IPS-20b (cell line): ENCODE measurements at regions not wholly inside any gene's neighbourhood (a gene's known extent, or its start where the extent isn't known, plus 50 kb on each side); places are given as distances from the start of the nearest gene placed in this dataset.
"Not testable (repeated sequence)": the region's sequence is repeated elsewhere in the genome, so short reads cannot be mapped to it uniquely, and the experiment has no call there.

Experiments used
- H3K27ac ChIP-seq: one replicate; pipeline ENCODE4 v1.5.1; 2013; ENCODE audit warnings: low read length
- H3K27me3 ChIP-seq: 2 replicates; pipeline ENCODE4 v1.6.1; 2013; ENCODE audit warnings: mild to moderate bottlenecking, low read length, inconsistent platforms; ENCODE audit not compliant: insufficient read depth
- H3K36me3 ChIP-seq: 2 replicates; pipeline ENCODE4 v1.6.1; 2013; ENCODE audit warnings: low read depth, mild to moderate bottlenecking, inconsistent platforms, low read length, moderate library complexity; ENCODE audit not compliant: insufficient read depth
- H3K4me1 ChIP-seq: 2 replicates; pipeline ENCODE4 v1.6.1; 2013; ENCODE audit warnings: mild to moderate bottlenecking, control low read depth, inconsistent platforms, low read length, moderate library complexity; ENCODE audit not compliant: insufficient read depth
- H3K4me3 ChIP-seq: 2 replicates; pipeline ENCODE4 v1.5.1; 2013; ENCODE audit warnings: mild to moderate bottlenecking, low read length, inconsistent platforms
- H3K9ac ChIP-seq: 2 replicates; pipeline ENCODE4 v1.6.1; 2013; ENCODE audit warnings: low read depth, mild to moderate bottlenecking, inconsistent platforms, low read length, moderate library complexity
- H3K9me3 ChIP-seq: 2 replicates; pipeline ENCODE4 v1.6.1; 2013; ENCODE audit warnings: mild to moderate bottlenecking, low read depth, low read length, inconsistent platforms; ENCODE audit not compliant: insufficient read depth

DNA sequence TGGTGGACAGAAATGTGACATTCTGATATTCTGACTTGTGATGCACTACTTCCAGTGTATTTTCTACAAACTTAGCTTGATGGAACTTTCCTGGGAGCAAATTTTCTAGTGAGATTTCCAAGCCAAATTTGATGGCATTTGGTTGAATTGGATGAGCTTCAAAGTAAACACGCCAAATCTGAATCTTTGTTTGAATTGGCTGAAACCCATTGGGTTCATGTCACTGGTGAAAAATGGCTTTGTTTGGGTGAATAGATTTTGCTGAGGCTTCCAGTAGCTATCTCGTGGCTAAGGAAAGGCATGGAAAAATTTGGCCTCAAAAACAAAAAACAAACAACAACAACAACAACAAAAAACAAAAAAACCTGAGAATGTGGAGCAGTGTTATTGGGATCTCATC, 271.1 kb upstream of the RPS23 start:
- Histone ChIP-seq H3K9me3 (peaks cover 3% of the 10 kb centered on the region; the same call in 1 of the 2 replicates), H3K4me1 (peaks cover 3% of the 10 kb centered on the region; the same call in 1 of the 2 replicates), H3K36me3 (no peaks in the 10 kb centered on the region), H3K4me3 (no peak overlapping the region), H3K27me3 (no peaks in the 10 kb centered on the region), H3K9ac (no peak overlapping the region), H3K27ac (no peak overlapping the region)

DNA sequence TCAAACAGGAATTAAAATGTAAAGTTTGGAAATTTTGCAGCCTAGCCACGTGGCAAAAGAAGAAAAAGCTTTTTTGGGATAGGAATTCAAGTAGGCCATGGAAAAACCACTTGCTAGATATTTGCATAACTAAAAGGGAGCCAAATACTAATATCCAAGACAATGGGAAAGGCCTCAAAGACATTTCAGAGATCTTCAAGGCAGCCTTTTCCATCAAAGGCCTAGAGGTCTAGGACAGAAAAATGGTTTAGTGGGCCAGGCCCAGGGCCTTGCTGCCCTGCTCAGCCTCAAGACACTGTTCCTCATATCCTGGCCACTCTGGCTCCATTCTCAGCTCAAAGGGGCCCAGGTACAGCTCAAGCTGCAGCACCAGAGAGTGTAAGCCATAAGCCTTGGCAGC, 265.9 kb upstream of the RPS23 start:
- Histone ChIP-seq H3K9ac (no peak overlapping the region), H3K9me3 (peaks cover 5% of the 10 kb centered on the region; the same call in 1 of the 2 replicates)

DNA sequence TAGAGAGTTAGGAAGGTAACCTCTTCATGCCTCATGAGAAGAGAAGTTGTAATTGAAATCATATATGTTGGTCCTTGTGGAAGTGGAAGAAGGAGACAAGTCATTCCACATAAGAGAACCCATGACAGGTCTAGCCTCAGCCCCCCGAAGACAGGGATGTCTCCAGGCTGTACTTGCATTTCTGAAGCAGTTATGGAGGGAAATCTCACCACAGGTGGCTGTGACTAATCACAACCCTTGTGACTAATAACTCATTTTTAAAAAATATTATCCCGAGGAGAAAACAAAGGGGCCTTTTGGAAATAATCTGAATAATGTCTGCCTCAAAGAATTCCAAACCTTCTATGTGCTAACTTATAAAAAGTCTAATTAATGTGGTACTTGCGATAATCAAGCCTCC, 262.1 kb upstream of the RPS23 start:
- Histone ChIP-seq H3K4me1 (no peaks in the 10 kb centered on the region), H3K36me3 (no peaks in the 10 kb centered on the region; the same call in 1 of the 2 replicates), H3K4me3 (no peak overlapping the region), H3K9ac (no peak overlapping the region), H3K27me3 (no peaks in the 10 kb centered on the region), H3K9me3 (peaks cover 5% of the 10 kb centered on the region; the same call in 1 of the 2 replicates), H3K27ac (no peak overlapping the region)

More for the DNA sequence above, 265.9 kb upstream of the RPS23 start:
- H3K4me1 ChIP-seq, result no peaks in the 10 kb centered on the region
- H3K4me3 ChIP-seq, result no peak overlapping the region
- H3K27ac ChIP-seq, result no peak overlapping the region
- H3K36me3 ChIP-seq, result no peaks in the 10 kb centered on the region; the same call in 1 of the 2 replicates
- no peaks in the 10 kb centered on the region for H3K27me3 ChIP-seq

GRCh38 chr5:82538339-82539034, 260.3 kb upstream of the RPS23 start:
- H3K4me3 ChIP-seq, result no peak overlapping the region
- H3K36me3 ChIP-seq, result no peaks in the 10 kb centered on the region; the same call in 1 of the 2 replicates
- H3K27me3 ChIP-seq, result no peaks in the 10 kb centered on the region
- no peak overlapping the region for H3K27ac ChIP-seq
- no peaks in the 10 kb centered on the region for H3K9me3 ChIP-seq
- H3K9ac ChIP-seq, result no peak overlapping the region
- H3K4me1 ChIP-seq, result no peaks in the 10 kb centered on the region

- Histone ChIP-seq H3K4me3 (no peak overlapping the region), H3K9ac (no peak overlapping the region), H3K36me3 (no peaks in the 10 kb centered on the region; the same call in 1 of the 2 replicates), H3K4me1 (no peaks in the 10 kb centered on the region), H3K9me3 (peaks cover 6% of the 10 kb centered on the region; the same call in 1 of the 2 replicates), H3K27ac (no peak overlapping the region), H3K27me3 (no peaks in the 10 kb centered on the region)
Measured at GRCh38 chr5:82537687-82538306, 259.6 kb upstream of the RPS23 start.

GRCh38 chr5:82534986-82535385, 256.8 kb upstream of the RPS23 start:
- Histone ChIP-seq H3K27ac (no peak overlapping the region), H3K9me3 (peaks cover 23% of the 10 kb centered on the region), H3K4me3 (no peak overlapping the region), H3K27me3 (no peaks in the 10 kb centered on the region), H3K36me3 (no peaks in the 10 kb centered on the region), H3K9ac (no peak overlapping the region), H3K4me1 (no peaks in the 10 kb centered on the region)

DNA sequence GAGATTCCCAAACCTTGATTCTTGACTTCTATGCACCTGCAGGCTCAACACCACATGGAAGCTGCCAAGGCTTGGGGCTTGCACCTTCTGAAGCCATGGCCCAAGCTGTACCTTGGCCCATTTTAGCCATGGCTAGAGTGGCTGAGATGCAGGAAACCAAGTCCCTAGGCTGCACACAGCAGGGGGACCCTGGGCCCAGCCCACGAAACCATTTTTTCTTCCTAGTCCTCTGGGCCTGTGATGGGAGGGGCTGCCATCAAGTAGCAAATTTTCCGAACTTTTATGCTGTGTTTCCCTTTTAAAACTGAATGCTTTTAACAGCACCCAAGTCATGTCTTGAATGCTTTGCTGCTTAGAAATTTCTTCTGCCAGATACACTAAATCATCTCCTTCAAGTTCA, 253.9 kb upstream of the RPS23 start:
- H3K36me3 ChIP-seq, H3K9ac ChIP-seq, H3K4me3 ChIP-seq, H3K4me1 ChIP-seq, H3K27me3 ChIP-seq, H3K27ac ChIP-seq: not testable (repeated sequence)
- H3K9me3 ChIP-seq, result peaks cover 23% of the 10 kb centered on the region

- H3K27ac ChIP-seq, result no peak overlapping the region
- H3K27me3 ChIP-seq, result no peaks in the 10 kb centered on the region
- peaks cover 7% of the 10 kb centered on the region for H3K9me3 ChIP-seq
- H3K36me3 ChIP-seq, result no peaks in the 10 kb centered on the region
- no peak overlapping the region for H3K9ac ChIP-seq
- H3K4me1 ChIP-seq, result peaks cover 11% of the 10 kb centered on the region; the same call in 1 of the 2 replicates
- no peak overlapping the region for H3K4me3 ChIP-seq
Measured at GRCh38 chr5:82526540-82526939, 248.4 kb upstream of the RPS23 start.

DNA sequence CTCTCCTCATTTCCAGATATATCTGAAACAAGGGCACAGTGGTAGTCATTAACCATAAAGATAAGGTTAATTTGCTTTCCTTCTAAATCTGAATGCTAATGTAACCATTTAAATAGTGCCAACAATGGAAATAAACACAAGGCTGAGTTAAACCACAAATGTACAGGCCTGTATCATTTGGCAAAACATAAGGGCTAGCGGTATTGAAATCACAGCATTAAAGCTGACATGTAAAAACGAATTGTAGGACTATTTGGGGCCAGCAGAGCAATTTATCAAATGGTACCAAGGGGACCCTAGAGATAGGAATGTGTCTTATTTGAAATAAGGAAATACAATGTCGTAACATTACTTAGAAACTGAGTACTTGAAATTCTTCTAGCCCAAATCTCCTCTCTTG, 247.5 kb upstream of the RPS23 start:
- no peak overlapping the region for H3K9ac ChIP-seq
- no peak overlapping the region for H3K27ac ChIP-seq
- no peak overlapping the region for H3K4me3 ChIP-seq
- H3K36me3 ChIP-seq, result no peaks in the 10 kb centered on the region
- peaks cover 11% of the 10 kb centered on the region; the same call in 1 of the 2 replicates for H3K4me1 ChIP-seq
- peaks cover 3% of the 10 kb centered on the region; the same call in 1 of the 2 replicates for H3K9me3 ChIP-seq
- no peaks in the 10 kb centered on the region for H3K27me3 ChIP-seq

DNA sequence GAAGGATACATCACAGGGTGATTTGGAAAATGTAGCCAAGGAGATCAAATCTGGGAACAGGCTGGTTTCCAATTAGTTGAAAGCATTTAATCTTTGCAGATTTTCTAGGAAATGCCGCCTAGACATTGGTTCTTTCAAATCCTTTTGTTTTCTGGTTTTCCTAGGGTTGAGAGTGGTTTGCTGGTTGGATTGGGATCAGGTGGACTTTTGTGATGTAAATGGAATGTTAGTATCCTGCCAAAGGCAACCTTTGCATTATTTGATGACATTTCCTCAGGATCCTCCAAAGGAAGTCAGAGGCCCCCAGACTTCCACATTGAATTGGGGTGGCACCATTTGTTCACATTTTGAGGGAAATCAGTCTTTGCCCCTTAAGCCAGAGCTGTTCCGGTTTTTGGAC, 245.5 kb upstream of the RPS23 start:
- Histone ChIP-seq H3K36me3 (no peaks in the 10 kb centered on the region), H3K9me3 (no peaks in the 10 kb centered on the region; the same call in 1 of the 2 replicates), H3K27ac (no peak overlapping the region), H3K9ac (no peak overlapping the region), H3K4me3 (no peak overlapping the region), H3K27me3 (no peaks in the 10 kb centered on the region), H3K4me1 (peaks cover 11% of the 10 kb centered on the region; the same call in 1 of the 2 replicates)

- Histone ChIP-seq H3K27ac (no peak overlapping the region), H3K9me3 (no peaks in the 10 kb centered on the region; the same call in 1 of the 2 replicates), H3K4me3 (no peak overlapping the region), H3K36me3 (no peaks in the 10 kb centered on the region), H3K4me1 (peaks cover 11% of the 10 kb centered on the region; the same call in 1 of the 2 replicates), H3K27me3 (no peaks in the 10 kb centered on the region), H3K9ac (no peak overlapping the region)
Measured at GRCh38 chr5:82522897-82523296, 244.7 kb upstream of the RPS23 start.
